Caco-2 (cell line): ENCODE measurements at regions not wholly inside any gene's neighbourhood (a gene's known extent, or its start where the extent isn't known, plus 50 kb on each side); places are given as distances from the start of the nearest gene placed in this dataset.

ENCODE experiments used
- BruUV-seq: library from RNA; stranded (reverse); fragments of 400-500 nt; replicated peaks from 2 replicates; lab custom pipeline; 2021; lab: Mats Ljungman, UMichigan
- CTCF ChIA-PET: fragments of 300-600 bp; sonication (Branson Sonifier 250); formaldehyde crosslinking; loops from one replicate; lab custom pipeline; 2022; ENCODE audit warnings: antibody characterized with exemption; lab: Charles Lee
- POLR2A ChIA-PET: fragments of 300-600 bp; sonication (Branson Sonifier 250); formaldehyde crosslinking; loops from one replicate; lab custom pipeline; 2022; ENCODE audit warnings: antibody characterized with exemption; lab: Charles Lee
- DNase-seq, 2 experiments: peaks; one replicate each; pipeline versions ENCODE4 v3.0.0 to v3.0.0-alpha.2; 2020 to 2022
- H3K27me3 ChIP-seq: replicated peaks from 2 replicates; pipeline ENCODE4 v1.6.0; 2011; ENCODE audit warnings: low read length; ENCODE audit not compliant: control insufficient read depth, insufficient read depth
- H3K36me3 ChIP-seq: 2 replicates; pipeline ENCODE4 v1.5.1; 2011; ENCODE audit warnings: low read length; ENCODE audit not compliant: control insufficient read depth, insufficient read depth
- H3K4me1 ChIP-seq: fragments of 250-450 bp; sonication (Bioruptor Pico); 2 replicates; pipeline ENCODE4 v1.5.1; 2020; ENCODE audit warnings: mild to moderate bottlenecking
- H3K4me3 ChIP-seq: 2 replicates; pipeline ENCODE4 v1.5.1; 2011; ENCODE audit warnings: low read depth, mild to moderate bottlenecking, control low read depth, low read length
- H3K9me3 ChIP-seq: fragments of 250-450 bp; sonication (Bioruptor Pico); 2 replicates; pipeline ENCODE4 v1.5.1; 2020; ENCODE audit warnings: mild to moderate bottlenecking, moderate library complexity
- H3K27ac Mint-ChIP-seq: one replicate; pipeline ENCODE4 v1.8.0; 2022; ENCODE audit warnings: mixed read lengths; ENCODE audit not compliant: unreplicated experiment
- H3K27me3 Mint-ChIP-seq: one replicate; pipeline ENCODE4 v1.8.0; 2022; ENCODE audit warnings: mixed read lengths; ENCODE audit not compliant: insufficient read depth, unreplicated experiment
- H3K36me3 Mint-ChIP-seq: one replicate; pipeline ENCODE4 v1.8.0; 2022; ENCODE audit warnings: mild to moderate bottlenecking, mixed read lengths; ENCODE audit not compliant: insufficient read depth, unreplicated experiment
- H3K4me1 Mint-ChIP-seq: one replicate; pipeline ENCODE4 v1.8.0; 2022; ENCODE audit warnings: low read depth, mixed read lengths; ENCODE audit not compliant: unreplicated experiment
- H3K4me3 Mint-ChIP-seq: one replicate; pipeline ENCODE4 v1.8.0; 2022; ENCODE audit warnings: mild to moderate bottlenecking, moderate library complexity, mixed read lengths; ENCODE audit not compliant: unreplicated experiment
- H3K9me3 Mint-ChIP-seq: one replicate; pipeline ENCODE4 v1.8.0; 2022; ENCODE audit warnings: mixed read lengths; ENCODE audit not compliant: unreplicated experiment
- CTCF ChIP-seq, 2 experiments: fragments of 200-600 bp in 1 of 2; IDR thresholded peaks; 1 replicate in 1 of 2; 2 replicates in 1 of 2; pipeline versions ENCODE4 v1.5.1 to v1.8.0; 2011 to 2022; ENCODE audit warnings: antibody characterized with exemption in 1 of 2, control low read depth in 1 of 2, inconsistent platforms in 1 of 2, low read depth in 1 of 2, low read length in 1 of 2, mild to moderate bottlenecking in 1 of 2, moderate library complexity in 1 of 2; ENCODE audit not compliant: insufficient read depth in 1 of 2, severe bottlenecking in 1 of 2, unreplicated experiment in 1 of 2
- intact Hi-C: fragments of 100-400 bp; cut with micrococcal nuclease; formaldehyde crosslinking; loops from one replicate; pipeline ENCODE4 v1.10.0; 2022; ENCODE audit not compliant: unreplicated experiment

GRCh38 chr5:126715765-126716164 is 61.2 kb upstream of the LMNB1 start:
- no peaks in the 10 kb centered on the region for H3K9me3 ChIP-seq
- POLR2A ChIA-PET: no interaction called here
- H3K4me1 ChIP-seq: no peaks in the 10 kb centered on the region
- no peak for DNase-seq
- H3K27me3 ChIP-seq: no peaks in the 10 kb centered on the region
- intact Hi-C loops: no loop called here
- CTCF ChIA-PET: no interaction called here
- no peak for TF ChIP-seq CTCF (IDR thresholded peaks at IDR 0.05; ENCODE audit: insufficient read depth in 1 of 2, low read depth in 1 of 2, low read length in 1 of 2, severe bottlenecking in 1 of 2, unreplicated experiment in 1 of 2)
- Mint-ChIP-seq H3K27ac (no peak overlapping the region), H3K36me3 (no peaks in the 10 kb centered on the region), H3K4me3 (no peak overlapping the region), H3K9me3 (no peaks in the 10 kb centered on the region), H3K27me3 (no peaks in the 10 kb centered on the region), H3K4me1 (peaks cover 8% of the 10 kb centered on the region)
- H3K36me3 ChIP-seq: no peaks in the 10 kb centered on the region
- no peak overlapping the region for H3K4me3 ChIP-seq
- BruUV-seq: no TSS peak

GRCh38 chr5:126716861-126717260 is 60.1 kb upstream of the LMNB1 start:
- H3K4me1 ChIP-seq: no peaks in the 10 kb centered on the region
- Mint-ChIP-seq H3K4me3 (no peak overlapping the region), H3K9me3 (no peaks in the 10 kb centered on the region), H3K4me1 (peaks cover 8% of the 10 kb centered on the region), H3K27ac (no peak overlapping the region), H3K36me3 (no peaks in the 10 kb centered on the region), H3K27me3 (no peaks in the 10 kb centered on the region)
- BruUV-seq: no TSS peak
- no peaks in the 10 kb centered on the region for H3K36me3 ChIP-seq
- H3K27me3 ChIP-seq: no peaks in the 10 kb centered on the region
- ChIA-PET CTCF (no interaction called here), POLR2A (no interaction called here)
- intact Hi-C loops: no loop called here
- H3K4me3 ChIP-seq: no peak overlapping the region
- DNase-seq: no peak
- TF ChIP-seq CTCF (IDR thresholded peaks at IDR 0.05; ENCODE audit: insufficient read depth in 1 of 2, low read depth in 1 of 2, low read length in 1 of 2, severe bottlenecking in 1 of 2, unreplicated experiment in 1 of 2): no peak
- no peaks in the 10 kb centered on the region for H3K9me3 ChIP-seq

DNA sequence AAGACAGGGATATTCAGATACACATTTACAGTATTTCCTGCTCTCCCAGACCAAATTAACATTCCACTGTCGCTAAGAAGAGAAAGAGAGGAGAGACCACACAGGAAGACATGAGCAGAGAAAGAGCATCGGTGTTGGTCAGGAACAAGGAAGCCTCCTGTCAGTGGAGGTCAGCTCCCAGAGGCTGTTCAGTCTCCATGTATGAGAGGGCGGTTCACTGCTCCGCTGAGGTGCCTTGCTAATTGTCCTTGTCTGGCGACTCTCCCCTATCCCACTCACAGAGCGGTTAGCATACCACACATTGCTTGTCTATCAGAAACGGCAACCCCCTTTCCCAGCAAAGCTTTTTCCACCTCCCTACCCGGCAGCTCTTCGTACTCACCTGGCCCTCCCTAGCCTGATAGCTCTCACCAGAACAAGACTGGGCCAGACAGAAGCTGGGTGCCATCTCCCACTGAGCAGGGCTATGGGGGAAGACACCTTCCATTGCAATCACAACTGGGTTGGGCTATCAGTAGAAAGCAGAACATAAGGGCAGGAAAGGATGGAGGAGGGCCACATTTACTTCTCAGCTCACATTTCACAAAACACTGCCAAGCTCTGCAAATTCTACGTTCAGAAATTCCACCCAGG is 58.6 kb upstream of the LMNB1 start:
- H3K36me3 Mint-ChIP-seq: no peaks in the 10 kb centered on the region
- intact Hi-C loops: no loop called here
- CTCF ChIA-PET: interaction anchor here (0.8 kb wide), 1 partner anchor 60 kb away, joined by 3 read pairs; no protein-coding TSS in a partner anchor
- Histone ChIP-seq H3K4me3 (no peak overlapping the region), H3K4me1 (no peaks in the 10 kb centered on the region), H3K9me3 (no peaks in the 10 kb centered on the region), H3K36me3 (no peaks in the 10 kb centered on the region), H3K27me3 (no peaks in the 10 kb centered on the region)
- H3K4me3 Mint-ChIP-seq: no peak overlapping the region
- H3K9me3 Mint-ChIP-seq: no peaks in the 10 kb centered on the region
- peaks cover 8% of the 10 kb centered on the region for H3K4me1 Mint-ChIP-seq
- POLR2A ChIA-PET: no interaction called here
- no peaks in the 10 kb centered on the region for H3K27me3 Mint-ChIP-seq
- no peak overlapping the region for H3K27ac Mint-ChIP-seq
- BruUV-seq: no TSS peak
- DNase-seq: peak; percentile 2 to 48
- TF ChIP-seq CTCF (IDR thresholded peaks at IDR 0.05; ENCODE audit: insufficient read depth in 1 of 2, low read depth in 1 of 2, low read length in 1 of 2, severe bottlenecking in 1 of 2, unreplicated experiment in 1 of 2): no peak
